ENCODE measurements at regions not wholly inside any gene's neighbourhood (a gene's known extent, or its start where the extent isn't known, plus 50 kb on each side); places are given as distances from the start of the nearest gene placed in this dataset.

GRCh38 chr2:181185421-181185820, 205.0 kb downstream of the UBE2E3 start:
- no peak for TF ChIP-seq JUND (IDR thresholded peaks at IDR 0.05)
- no peak for TF ChIP-seq FOSL1 (IDR thresholded peaks at IDR 0.05; ENCODE audit: low read depth)
- TF ChIP-seq CBX3 (IDR thresholded peaks at IDR 0.05; ENCODE audit: low read depth), result no peak
- no peak for TF ChIP-seq MAX (IDR thresholded peaks at IDR 0.05)
- no peak for TF ChIP-seq EZH2phosphoT487 (IDR thresholded peaks at IDR 0.05; ENCODE audit: borderline replicate concordance)
- TF ChIP-seq YY1 (IDR thresholded peaks at IDR 0.05; ENCODE audit: extremely low read depth, insufficient replicate concordance, low read depth, low read length), result no peak
- TF ChIP-seq ZFX (IDR thresholded peaks at IDR 0.05), result no peak
- no peak for TF ChIP-seq CEBPB (IDR thresholded peaks at IDR 0.05; ENCODE audit: low read depth)
- no peak for TF ChIP-seq CTCF (IDR thresholded peaks at IDR 0.05 in 2 of 3, conservative IDR thresholded peaks at IDR 0.05 in 1 of 3; ENCODE audit: borderline replicate concordance in 1 of 3, insufficient read depth in 1 of 3, low read depth in 2 of 3, low read length in 2 of 3)
- POLR2A ChIA-PET, result no interaction called here
- no peak overlapping the region for H3K4me2 ChIP-seq (ENCODE audit: low read length)
- H2AFZ ChIP-seq (ENCODE audit: low read depth, low read length, poor library complexity, severe bottlenecking), result peak overlapping the region; percentile 12
- no peak overlapping the region for H3K9ac ChIP-seq (ENCODE audit: low read length)
- ATAC-seq (no peak), DNase-seq (ENCODE audit: low read depth, low spot score) (no peak)
- H4K20me1 ChIP-seq (ENCODE audit: insufficient read depth), result no peaks in the 10 kb centered on the region
- no peaks in the 10 kb centered on the region for H3K9me3 ChIP-seq (ENCODE audit: control insufficient read depth in 1 of 2, insufficient read depth in 1 of 2, low read depth in 1 of 2, low read length in 2 of 2)
- no peaks in the 10 kb centered on the region for H3K27me3 ChIP-seq (ENCODE audit: insufficient read depth, low read length)
- no peak overlapping the region for H3K4me3 ChIP-seq (replicated peaks in 1 of 2; ENCODE audit: low read depth in 1 of 2, low read length in 2 of 2)
- no peaks in the 10 kb centered on the region for H3K9me2 ChIP-seq (ENCODE audit: insufficient read depth)
- no peaks in the 10 kb centered on the region for H3K4me1 ChIP-seq (ENCODE audit: control insufficient read depth in 1 of 2, insufficient read depth in 2 of 2, low read length in 2 of 2)
- H3K36me3 ChIP-seq (ENCODE audit: control insufficient read depth in 1 of 2, insufficient read depth in 2 of 2, low read length in 2 of 2), result no peaks in the 10 kb centered on the region
- RAD21 ChIA-PET (ENCODE audit: low non-redundant PET in 1 of 2, low total read pairs in 2 of 2, uncharacterized antibody in 2 of 2, unreplicated experiment in 2 of 2), result no interaction called here
- intact Hi-C loops (cut with micrococcal nuclease), result no loop called here
- no peak overlapping the region for H3K27ac ChIP-seq (ENCODE audit: low read depth, low read length)
- CTCF ChIA-PET, result interaction anchor here (1.3 kb wide), 1 partner anchor 530 kb away, joined by 3 read pairs; no protein-coding TSS in a partner anchor
- BruUV-seq (replicated peaks), result no TSS peak
- H3K79me2 ChIP-seq (ENCODE audit: insufficient read depth, low read length), result no peaks in the 10 kb centered on the region

DNA sequence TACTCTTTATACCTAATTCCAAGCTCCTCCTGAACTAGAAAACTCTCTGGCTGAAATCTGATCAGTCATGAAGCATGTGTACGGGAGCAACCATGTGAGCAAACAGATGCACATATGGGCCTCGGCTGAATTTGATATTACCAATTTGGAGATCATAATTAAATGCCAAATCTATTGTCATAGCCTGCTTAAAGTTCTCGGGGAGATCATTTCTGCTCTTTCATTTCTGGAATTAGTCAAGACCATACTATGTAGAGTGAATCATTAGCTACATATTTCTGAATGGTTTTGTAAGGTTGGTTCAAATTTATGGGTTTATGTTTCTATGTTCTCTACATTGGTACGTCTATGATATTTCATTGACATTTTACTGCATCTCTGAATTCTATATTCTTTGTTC, 205.5 kb downstream of the UBE2E3 start:
- Histone ChIP-seq H4K20me1 (ENCODE audit: insufficient read depth) (no peaks in the 10 kb centered on the region), H3K27ac (ENCODE audit: low read depth, low read length) (no peak overlapping the region), H3K79me2 (ENCODE audit: insufficient read depth, low read length) (no peaks in the 10 kb centered on the region), H3K4me3 (replicated peaks in 1 of 2; ENCODE audit: low read depth in 1 of 2, low read length in 2 of 2) (no peak overlapping the region), H2AFZ (ENCODE audit: low read depth, low read length, poor library complexity, severe bottlenecking) (no peak overlapping the region), H3K4me2 (ENCODE audit: low read length) (no peak overlapping the region), H3K36me3 (ENCODE audit: control insufficient read depth in 1 of 2, insufficient read depth in 2 of 2, low read length in 2 of 2) (no peaks in the 10 kb centered on the region), H3K9ac (ENCODE audit: low read length) (no peak overlapping the region), H3K4me1 (ENCODE audit: control insufficient read depth in 1 of 2, insufficient read depth in 2 of 2, low read length in 2 of 2) (no peaks in the 10 kb centered on the region), H3K9me3 (ENCODE audit: control insufficient read depth in 1 of 2, insufficient read depth in 1 of 2, low read depth in 1 of 2, low read length in 2 of 2) (no peaks in the 10 kb centered on the region), H3K27me3 (ENCODE audit: insufficient read depth, low read length) (no peaks in the 10 kb centered on the region), H3K9me2 (ENCODE audit: insufficient read depth) (no peaks in the 10 kb centered on the region)
- no TSS peak for BruUV-seq (replicated peaks)
- ChIA-PET RAD21 (ENCODE audit: low non-redundant PET in 1 of 2, low total read pairs in 2 of 2, uncharacterized antibody in 2 of 2, unreplicated experiment in 2 of 2) (no interaction called here), POLR2A (no interaction called here), CTCF (no interaction called here)
- ATAC-seq, result no peak
- DNase-seq (ENCODE audit: low read depth, low spot score), result no peak
- intact Hi-C loops (cut with micrococcal nuclease), result no loop called here
- no peak for TF ChIP-seq TCF7L2 (IDR thresholded peaks at IDR 0.05; ENCODE audit: borderline replicate concordance, extremely low read depth, insufficient read depth, insufficient read length)
- TF ChIP-seq EZH2phosphoT487 (IDR thresholded peaks at IDR 0.05; ENCODE audit: borderline replicate concordance), result no peak
- TF ChIP-seq, protein P1, sequence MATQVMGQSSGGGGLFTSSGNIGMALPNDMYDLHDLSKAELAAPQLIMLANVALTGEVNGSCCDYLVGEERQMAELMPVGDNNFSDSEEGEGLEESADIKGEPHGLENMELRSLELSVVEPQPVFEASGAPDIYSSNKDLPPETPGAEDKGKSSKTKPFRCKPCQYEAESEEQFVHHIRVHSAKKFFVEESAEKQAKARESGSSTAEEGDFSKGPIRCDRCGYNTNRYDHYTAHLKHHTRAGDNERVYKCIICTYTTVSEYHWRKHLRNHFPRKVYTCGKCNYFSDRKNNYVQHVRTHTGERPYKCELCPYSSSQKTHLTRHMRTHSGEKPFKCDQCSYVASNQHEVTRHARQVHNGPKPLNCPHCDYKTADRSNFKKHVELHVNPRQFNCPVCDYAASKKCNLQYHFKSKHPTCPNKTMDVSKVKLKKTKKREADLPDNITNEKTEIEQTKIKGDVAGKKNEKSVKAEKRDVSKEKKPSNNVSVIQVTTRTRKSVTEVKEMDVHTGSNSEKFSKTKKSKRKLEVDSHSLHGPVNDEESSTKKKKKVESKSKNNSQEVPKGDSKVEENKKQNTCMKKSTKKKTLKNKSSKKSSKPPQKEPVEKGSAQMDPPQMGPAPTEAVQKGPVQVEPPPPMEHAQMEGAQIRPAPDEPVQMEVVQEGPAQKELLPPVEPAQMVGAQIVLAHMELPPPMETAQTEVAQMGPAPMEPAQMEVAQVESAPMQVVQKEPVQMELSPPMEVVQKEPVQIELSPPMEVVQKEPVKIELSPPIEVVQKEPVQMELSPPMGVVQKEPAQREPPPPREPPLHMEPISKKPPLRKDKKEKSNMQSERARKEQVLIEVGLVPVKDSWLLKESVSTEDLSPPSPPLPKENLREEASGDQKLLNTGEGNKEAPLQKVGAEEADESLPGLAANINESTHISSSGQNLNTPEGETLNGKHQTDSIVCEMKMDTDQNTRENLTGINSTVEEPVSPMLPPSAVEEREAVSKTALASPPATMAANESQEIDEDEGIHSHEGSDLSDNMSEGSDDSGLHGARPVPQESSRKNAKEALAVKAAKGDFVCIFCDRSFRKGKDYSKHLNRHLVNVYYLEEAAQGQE (IDR thresholded peaks at IDR 0.05; ENCODE audit: low read depth), result no peak
- no peak for TF ChIP-seq JUND (IDR thresholded peaks at IDR 0.05)
- no peak for TF ChIP-seq ATF3 (IDR thresholded peaks at IDR 0.05)
- no peak for TF ChIP-seq CBX3 (IDR thresholded peaks at IDR 0.05; ENCODE audit: low read depth)
- TF ChIP-seq SIN3A (IDR thresholded peaks at IDR 0.05; ENCODE audit: low read depth), result no peak
- no peak for TF ChIP-seq YY1 (IDR thresholded peaks at IDR 0.05; ENCODE audit: extremely low read depth, insufficient replicate concordance, low read depth, low read length)
- TF ChIP-seq RAD21 (IDR thresholded peaks at IDR 0.05; ENCODE audit: low read depth), result no peak
- no peak for TF ChIP-seq ELF1 (IDR thresholded peaks at IDR 0.05; ENCODE audit: borderline replicate concordance, low read depth)
- no peak for TF ChIP-seq POLR2A (IDR thresholded peaks at IDR 0.05; ENCODE audit: borderline replicate concordance, extremely low read depth, insufficient read depth, insufficient read length)

Data from HCT116 (cell line).